NCI-H2227 (cell line): ENCODE measurements at regions not wholly inside any gene's neighbourhood (a gene's known extent, or its start where the extent isn't known, plus 50 kb on each side); places are given as distances from the start of the nearest gene placed in this dataset.

Source experiments
- DNase-seq: peaks from one replicate; lab custom pipeline; 2025; ENCODE audit not compliant: unreplicated experiment; lab: John Stamatoyannopoulos, UW

GRCh38 chr3:22296601-22297000 is 545.6 kb upstream of the ZNF385D start:
- DNase-seq, result no peak

DNA sequence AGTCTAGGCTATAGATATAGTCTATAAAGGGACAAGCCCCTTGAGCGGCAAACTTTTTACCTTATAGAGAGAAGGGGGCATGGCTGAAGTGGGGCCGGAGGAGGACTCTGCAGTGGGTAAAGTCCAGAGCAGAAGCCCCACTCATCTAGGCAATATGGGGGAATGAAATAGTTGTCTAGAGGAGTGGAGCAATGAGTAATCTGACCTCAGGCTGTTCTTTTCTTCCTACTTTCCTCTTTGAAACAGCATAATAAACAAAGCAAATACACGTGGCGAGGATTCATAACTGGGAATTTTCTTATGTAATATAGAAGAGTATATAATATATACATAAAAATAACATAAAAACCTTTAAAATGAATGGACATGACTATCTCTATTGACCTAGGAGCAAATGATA is 546.4 kb upstream of the ZNF385D start:
- DNase-seq, result no peak

DNA sequence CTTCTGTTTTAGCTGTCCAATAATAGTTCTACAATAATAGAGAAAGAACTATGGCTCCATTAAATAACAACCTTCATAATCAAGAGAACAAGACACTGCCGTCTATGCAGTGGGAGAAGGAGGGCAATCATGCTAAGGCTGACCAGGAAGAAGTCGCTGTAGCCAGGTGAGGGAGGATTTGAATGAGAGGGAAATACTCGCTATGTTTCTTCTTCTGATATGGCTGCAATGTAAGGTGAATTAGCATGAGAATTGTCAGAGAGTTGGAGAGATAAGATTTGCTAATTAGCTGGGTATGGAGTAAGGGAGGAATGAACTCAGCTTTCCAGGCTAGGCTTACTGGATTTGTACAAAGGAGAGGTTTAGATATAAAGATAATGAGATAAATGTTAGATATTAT is 555.4 kb upstream of the ZNF385D start:
- DNase-seq, result no peak

DNA sequence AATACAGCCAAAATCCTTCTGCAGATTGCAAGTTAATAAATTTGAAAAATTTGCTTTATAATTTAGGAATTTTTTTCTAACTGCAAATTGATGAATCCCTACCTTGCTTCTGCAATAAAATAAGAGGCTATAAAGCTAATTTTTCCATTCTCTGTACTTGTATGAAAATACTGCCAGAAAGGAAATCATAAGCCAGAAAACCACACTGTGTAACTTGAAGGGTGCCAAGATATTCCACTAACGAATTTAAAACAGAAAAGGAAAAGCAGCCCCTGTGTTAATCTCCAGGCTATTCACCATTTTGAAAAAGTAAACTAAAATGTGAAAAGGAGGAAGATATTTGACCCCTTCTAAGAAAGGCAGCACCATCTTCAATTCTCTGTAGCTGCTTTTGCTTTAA is 557.9 kb upstream of the ZNF385D start:
- DNase-seq, result no peak

DNA sequence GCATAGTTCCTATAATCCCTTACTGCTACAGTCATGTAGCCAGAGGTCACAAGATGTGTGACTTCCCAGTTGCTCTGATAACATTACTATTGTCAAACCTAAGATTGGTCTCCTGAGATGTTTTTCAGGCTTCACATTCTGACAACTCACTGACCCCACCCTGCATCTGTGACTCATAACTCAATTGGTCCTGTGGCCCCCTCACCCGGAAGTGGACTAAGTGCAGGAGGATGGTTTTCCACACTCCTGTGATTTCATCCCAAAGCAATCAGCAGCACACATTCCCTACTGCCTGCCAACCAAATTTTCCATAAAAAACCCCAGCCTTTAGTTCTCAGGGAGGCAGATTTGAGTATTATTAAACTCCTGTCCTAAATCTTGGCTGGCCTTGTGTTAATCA is 564.9 kb upstream of the ZNF385D start:
- DNase-seq, result no peak

DNA sequence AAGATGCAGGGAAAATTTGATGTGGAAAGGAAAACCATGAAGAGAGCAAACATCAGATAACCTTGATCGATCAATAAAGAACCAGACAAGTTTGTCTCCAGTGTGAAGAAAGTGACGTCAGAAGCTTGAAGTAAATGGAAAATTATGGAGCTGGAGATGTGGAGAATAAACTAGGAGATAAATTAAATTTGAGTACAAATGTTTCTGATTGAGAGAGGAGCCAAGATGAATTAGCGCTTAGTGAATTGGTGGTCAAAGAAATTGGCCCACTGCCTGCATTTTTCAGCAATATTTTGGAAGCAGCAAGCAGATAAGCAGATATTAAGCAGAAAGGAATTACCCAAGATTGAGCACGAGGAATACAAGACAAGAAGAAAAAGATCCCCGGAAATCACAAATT is 567.3 kb upstream of the ZNF385D start:
- no peak for DNase-seq

- DNase-seq, result no peak
Measured at GRCh38 chr3:22319446-22319845, 568.4 kb upstream of the ZNF385D start.

GRCh38 chr3:22322861-22323260 is 571.9 kb upstream of the ZNF385D start:
- DNase-seq, result no peak

- DNase-seq, result no peak
Measured at GRCh38 chr3:22326305-22326704, 575.3 kb upstream of the ZNF385D start.

GRCh38 chr3:22334996-22335395 is 584.0 kb upstream of the ZNF385D start:
- DNase-seq, result no peak

GRCh38 chr3:22349215-22349851 is 598.3 kb upstream of the ZNF385D start:
- DNase-seq, result no peak

DNA sequence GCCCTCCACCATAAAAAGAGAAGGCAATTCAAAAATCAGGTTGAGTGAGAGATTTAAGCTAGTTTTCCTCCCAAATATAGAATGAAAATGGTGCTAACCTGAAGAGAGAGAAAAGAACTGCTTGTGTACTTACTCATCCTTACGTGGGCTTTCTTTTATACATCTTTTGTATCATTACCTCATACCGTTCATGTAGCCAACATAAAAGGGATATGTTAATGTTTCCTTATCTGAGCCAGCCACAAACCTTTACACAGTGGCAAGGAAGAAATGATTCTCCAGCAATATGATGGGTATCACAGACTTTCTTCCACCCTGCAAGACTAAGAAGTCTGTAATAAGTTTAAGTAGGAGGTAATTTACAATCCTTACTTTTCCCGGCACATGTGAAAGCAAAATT is 600.8 kb upstream of the ZNF385D start:
- DNase-seq, result no peak

DNA sequence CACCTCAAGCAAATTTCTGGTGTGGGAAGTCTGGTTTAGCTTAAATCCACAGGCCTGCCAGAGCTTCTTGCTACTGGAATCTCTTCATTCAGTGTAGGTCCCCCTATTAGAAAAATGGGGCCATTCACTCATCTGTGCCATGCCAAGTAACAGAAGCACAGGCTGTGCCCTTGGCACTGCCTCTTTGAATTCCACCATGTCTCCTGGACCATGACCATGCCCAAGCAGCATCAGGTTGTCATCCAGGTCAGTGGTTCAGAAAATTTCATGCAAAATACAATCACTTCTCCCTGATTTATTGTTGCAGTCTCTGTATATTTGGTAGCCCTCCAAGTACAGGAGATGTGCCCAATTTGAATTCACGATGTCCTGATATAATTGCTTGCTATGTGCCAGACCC is 602.1 kb upstream of the ZNF385D start:
- DNase-seq, result no peak

- no peak for DNase-seq
Measured at GRCh38 chr3:22358334-22358733, 607.3 kb upstream of the ZNF385D start.

DNA sequence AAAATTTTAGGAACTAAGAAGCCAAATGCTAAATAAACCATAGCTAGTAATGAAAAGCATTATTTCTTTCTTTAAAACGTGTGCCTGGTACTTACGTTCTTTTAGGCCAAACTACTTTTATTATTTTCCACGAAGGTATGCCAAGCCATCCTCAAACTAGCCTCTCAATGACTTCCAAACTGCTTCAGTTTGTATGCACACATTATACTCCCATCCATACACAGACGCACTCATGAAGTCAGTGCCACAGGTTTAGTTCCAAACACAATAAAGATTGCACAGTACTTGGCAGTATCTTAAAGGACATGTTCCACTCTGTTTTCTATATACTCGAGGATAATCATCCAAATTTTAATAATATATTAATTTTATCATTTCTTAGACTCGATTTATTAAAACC is 609.2 kb upstream of the ZNF385D start:
- no peak for DNase-seq

DNA sequence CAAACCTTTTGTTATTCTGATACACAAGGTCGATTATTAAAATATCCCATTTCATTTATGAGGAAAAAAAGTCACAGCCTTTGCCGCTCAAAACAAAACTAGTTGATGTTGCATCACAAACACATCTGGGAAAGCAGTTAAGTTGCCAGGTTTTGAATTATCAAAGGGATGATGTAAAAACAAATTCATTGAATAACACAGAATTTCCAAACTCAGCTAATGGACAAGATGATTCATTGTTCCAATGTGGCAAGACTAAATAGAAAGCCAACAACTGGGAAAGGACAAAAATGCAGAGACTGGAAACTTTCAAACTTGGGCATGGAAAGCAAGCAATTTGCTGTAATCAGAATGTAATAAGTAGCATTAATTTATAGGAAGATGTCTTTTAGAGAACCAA is 610.0 kb upstream of the ZNF385D start:
- DNase-seq, result no peak

GRCh38 chr3:22361521-22361920 is 610.5 kb upstream of the ZNF385D start:
- DNase-seq, result no peak

DNA sequence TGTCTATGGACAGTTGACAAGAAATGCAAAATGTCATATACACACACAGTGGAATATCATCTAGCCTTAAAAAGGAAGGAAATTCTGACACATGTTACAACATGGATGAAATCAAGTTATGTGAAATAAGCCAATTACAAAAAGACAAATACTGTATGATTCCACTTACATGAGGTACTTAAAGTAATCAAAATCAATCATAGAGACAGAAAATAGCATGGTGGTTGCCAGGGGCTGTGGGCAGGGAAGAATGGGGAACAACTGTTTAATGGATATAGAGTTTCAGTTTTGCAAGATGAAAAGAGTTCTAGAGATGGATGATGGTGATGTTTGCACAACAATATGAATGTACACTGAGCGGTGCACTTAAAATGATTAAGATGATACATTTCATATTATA is 613.8 kb upstream of the ZNF385D start:
- no peak for DNase-seq

DNA sequence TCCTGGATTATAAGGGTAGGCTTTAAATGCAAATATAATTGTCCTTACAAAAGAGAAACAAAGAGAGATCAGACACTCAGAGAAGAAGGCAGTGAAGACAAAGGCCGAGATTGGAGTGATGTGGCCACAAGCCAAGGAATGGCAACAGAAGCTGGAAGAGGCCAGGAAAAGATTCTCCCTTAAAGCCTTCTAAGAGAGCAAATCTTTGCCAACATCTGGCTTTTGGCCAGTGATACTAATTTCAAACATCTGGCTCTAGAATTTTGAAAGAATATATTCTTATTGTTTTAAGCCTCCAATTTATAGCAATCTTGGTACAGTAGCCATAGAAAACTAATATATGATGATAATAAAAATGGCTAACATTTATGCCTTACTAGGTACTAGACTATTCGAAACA is 615.8 kb upstream of the ZNF385D start:
- DNase-seq, result no peak

DNA sequence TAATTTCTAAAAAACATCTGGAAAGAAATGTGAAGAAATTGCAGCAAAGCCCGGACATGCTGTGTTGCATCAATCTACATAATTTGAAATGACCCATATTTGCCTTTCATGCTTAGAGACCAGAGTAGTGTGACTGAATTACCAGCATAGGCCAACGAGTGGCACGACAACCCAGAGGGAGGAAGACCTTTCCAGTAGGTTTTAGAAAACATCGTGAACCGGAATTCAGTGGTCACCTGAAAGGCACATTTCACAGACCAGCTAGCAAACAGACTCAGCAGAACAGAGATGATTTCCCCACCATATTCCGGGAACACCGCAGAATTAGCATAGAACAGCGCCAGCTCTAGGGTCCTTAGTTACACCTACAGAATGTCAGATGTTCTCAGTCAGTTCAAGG is 620.0 kb upstream of the ZNF385D start:
- DNase-seq, result no peak

GRCh38 chr3:22371607-22372291 is 620.7 kb upstream of the ZNF385D start:
- no peak for DNase-seq

GRCh38 chr3:22372292-22373062 is 621.5 kb upstream of the ZNF385D start:
- DNase-seq, result no peak
